CD14-positive monocyte (primary cell): ENCODE measurements at regions not wholly inside any gene's neighbourhood (a gene's known extent, or its start where the extent isn't known, plus 50 kb on each side); places are given as distances from the start of the nearest gene placed in this dataset.

Experiments used
- DNase-seq, 3 donors: peaks; one replicate each; pipeline ENCODE4 v3.0.0-alpha.2; 2011 to 2022
- H2AFZ ChIP-seq: 2 replicates; pipeline ENCODE4 v1.6.0; 2012; ENCODE audit warnings: mild to moderate bottlenecking, low read depth, low read length, inconsistent platforms; ENCODE audit not compliant: insufficient read depth, poor library complexity, severe bottlenecking
- H3K27ac ChIP-seq, 2 donors: 1 replicate in 1 of 2; 2 replicates in 1 of 2; pipeline ENCODE4 v1.5.1; 2012 to 2013; ENCODE audit warnings: low read length in 2 of 2, control low read depth in 1 of 2, inconsistent platforms in 1 of 2, low read depth in 1 of 2, mild to moderate bottlenecking in 1 of 2
- H3K27me3 ChIP-seq, 2 donors: one replicate each; pipeline versions ENCODE4 v1.6.0 to v1.6.1; 2011 to 2013; ENCODE audit warnings: low read length in 2 of 2; ENCODE audit not compliant: control insufficient read depth in 2 of 2, insufficient read depth in 2 of 2
- H3K36me3 ChIP-seq, 2 donors: replicated peaks in 1 of 2; 1 replicate in 1 of 2; 2 replicates in 1 of 2; pipeline versions ENCODE4 v1.5.1 to v1.6.1; 2012 to 2013; ENCODE audit warnings: low read length in 2 of 2, control low read depth in 1 of 2, inconsistent platforms in 1 of 2, mild to moderate bottlenecking in 1 of 2; ENCODE audit not compliant: insufficient read depth in 2 of 2, control insufficient read depth in 1 of 2
- H3K4me1 ChIP-seq, 2 donors: 1 replicate in 1 of 2; 2 replicates in 1 of 2; pipeline versions ENCODE4 v1.5.1 to v1.6.1; 2012 to 2013; ENCODE audit warnings: low read length in 2 of 2, control low read depth in 1 of 2, inconsistent platforms in 1 of 2, mild to moderate bottlenecking in 1 of 2, moderate library complexity in 1 of 2; ENCODE audit not compliant: insufficient read depth in 2 of 2, control insufficient read depth in 1 of 2
- H3K4me2 ChIP-seq: replicated peaks from 2 replicates; pipeline ENCODE3; 2012; ENCODE audit warnings: low read length, moderate library complexity, mild to moderate bottlenecking; ENCODE audit not compliant: poor library complexity, severe bottlenecking; ENCODE audit errors: extremely low read depth
- H3K4me3 ChIP-seq, 3 experiments: fragments of 200-600 bp in 1 of 3; sonication (generic) in 1 of 3; replicated peaks in 1 of 3; 1 replicate in 2 of 3; 2 replicates in 1 of 3; pipeline ENCODE4 v1.5.1; 2011 to 2013; ENCODE audit warnings: low read length in 3 of 3, mild to moderate bottlenecking in 3 of 3, control low read depth in 2 of 3, low read depth in 2 of 3, inconsistent platforms in 1 of 3, moderate library complexity in 1 of 3
- H3K79me2 ChIP-seq: 2 replicates; pipeline ENCODE4 v1.6.0; 2012; ENCODE audit warnings: mild to moderate bottlenecking, control low read depth, inconsistent platforms, low read length, moderate library complexity; ENCODE audit not compliant: insufficient read depth
- H3K9ac ChIP-seq: 2 replicates; pipeline ENCODE4 v1.6.0; 2017; ENCODE audit warnings: low read length, mild to moderate bottlenecking; ENCODE audit not compliant: insufficient read depth, poor library complexity, severe bottlenecking
- H3K9me3 ChIP-seq, 2 donors: replicated peaks in 1 of 2; 1 replicate in 1 of 2; 2 replicates in 1 of 2; pipeline versions ENCODE4 v1.5.1 to v1.6.1; 2012 to 2013; ENCODE audit warnings: low read length in 2 of 2, control low read depth in 1 of 2; ENCODE audit not compliant: control insufficient read depth in 1 of 2, insufficient read depth in 1 of 2
- H4K20me1 ChIP-seq: 2 replicates; pipeline ENCODE4 v1.6.0; 2012; ENCODE audit warnings: mild to moderate bottlenecking, low read length, control low read depth, moderate library complexity; ENCODE audit not compliant: insufficient read depth
- H3K27ac Mint-ChIP-seq, 7 donors: one replicate each; pipeline ENCODE4 v1.8.0; 2020; ENCODE audit warnings: mild to moderate bottlenecking in 7 of 7, mixed read lengths in 7 of 7, moderate library complexity in 6 of 7, inconsistent platforms in 2 of 7
- H3K27me3 Mint-ChIP-seq, 3 donors: one replicate each; pipeline ENCODE4 v1.8.0; 2021 to 2022; ENCODE audit warnings: low read depth in 3 of 3, mild to moderate bottlenecking in 3 of 3, mixed read lengths in 3 of 3, moderate library complexity in 3 of 3, inconsistent platforms in 1 of 3
- H3K36me3 Mint-ChIP-seq, 2 donors: one replicate each; pipeline ENCODE4 v1.8.0; 2020; ENCODE audit warnings: mixed read lengths in 2 of 2, inconsistent platforms in 1 of 2, mild to moderate bottlenecking in 1 of 2
- H3K4me1 Mint-ChIP-seq: one replicate; pipeline ENCODE4 v1.8.0; 2020; ENCODE audit warnings: mild to moderate bottlenecking, mixed read lengths
- H3K4me3 Mint-ChIP-seq, 2 donors: one replicate each; pipeline ENCODE4 v1.8.0; 2020; ENCODE audit warnings: mild to moderate bottlenecking in 2 of 2, mixed read lengths in 2 of 2, moderate library complexity in 1 of 2
- H3K9me3 Mint-ChIP-seq, 7 donors: one replicate each; pipeline ENCODE4 v1.8.0; 2020 to 2022; ENCODE audit warnings: mixed read lengths in 7 of 7, mild to moderate bottlenecking in 6 of 7, moderate library complexity in 6 of 7, inconsistent platforms in 2 of 7
- WGBS: methylation state at CpG from one replicate; pipeline ENCODE4 v1.1.5; 2013; ENCODE audit warnings: missing lambda C conversion rate; ENCODE audit not compliant: insufficient coverage; 5-methylcytosine and 5-hydroxymethylcytosine counted together
- intact Hi-C, 2 donors: fragments of 100-400 bp; cut with micrococcal nuclease; formaldehyde crosslinking; loops; one replicate each; pipeline versions ENCODE4 v1.15.0 to v1.15.1; 2023
- TF ChIP-seq, protein P1 (sequence below): fragments of 200-600 bp; IDR thresholded peaks from one replicate; pipeline ENCODE4 v1.8.0; 2022; ENCODE audit warnings: antibody characterized with exemption, mild to moderate bottlenecking

DNA sequence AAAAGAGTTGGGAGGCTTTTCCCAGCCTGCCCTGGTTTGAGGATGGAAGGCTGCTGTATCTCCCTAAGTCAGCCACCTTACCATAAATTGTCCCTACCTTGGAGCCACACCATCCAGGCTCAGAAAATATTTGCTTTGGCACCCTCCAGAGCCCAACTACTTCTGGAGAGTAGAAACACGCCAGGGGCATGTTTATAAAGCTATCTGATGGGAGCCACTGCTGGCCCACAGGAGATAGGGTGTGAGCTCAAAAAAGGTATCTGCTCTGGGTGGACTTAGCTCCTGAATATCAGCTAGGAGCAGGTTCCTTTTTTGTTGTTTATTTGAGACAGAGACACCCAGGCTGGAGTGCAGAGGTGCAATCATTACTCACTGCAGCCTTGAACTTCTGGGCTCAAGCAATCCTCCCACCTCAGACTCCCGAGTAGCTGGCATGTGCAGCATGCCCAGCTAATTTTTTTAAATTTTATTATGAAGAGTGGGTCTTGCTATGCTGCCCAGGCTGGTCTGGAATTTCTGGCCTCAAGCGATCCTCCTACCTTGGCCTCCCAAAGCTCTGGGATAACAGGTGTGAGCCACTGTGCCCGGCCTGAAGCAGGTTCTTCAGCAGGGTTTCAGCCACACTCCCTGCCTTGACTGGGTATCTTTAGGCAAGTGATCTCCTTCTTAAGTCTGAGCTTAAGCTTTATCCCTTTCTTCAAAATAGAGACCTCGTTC lies 147.1 kb downstream of the SALL1 start:
- WGBS = 92% methylated on average over 4 of the region's 5 CpGs

DNA sequence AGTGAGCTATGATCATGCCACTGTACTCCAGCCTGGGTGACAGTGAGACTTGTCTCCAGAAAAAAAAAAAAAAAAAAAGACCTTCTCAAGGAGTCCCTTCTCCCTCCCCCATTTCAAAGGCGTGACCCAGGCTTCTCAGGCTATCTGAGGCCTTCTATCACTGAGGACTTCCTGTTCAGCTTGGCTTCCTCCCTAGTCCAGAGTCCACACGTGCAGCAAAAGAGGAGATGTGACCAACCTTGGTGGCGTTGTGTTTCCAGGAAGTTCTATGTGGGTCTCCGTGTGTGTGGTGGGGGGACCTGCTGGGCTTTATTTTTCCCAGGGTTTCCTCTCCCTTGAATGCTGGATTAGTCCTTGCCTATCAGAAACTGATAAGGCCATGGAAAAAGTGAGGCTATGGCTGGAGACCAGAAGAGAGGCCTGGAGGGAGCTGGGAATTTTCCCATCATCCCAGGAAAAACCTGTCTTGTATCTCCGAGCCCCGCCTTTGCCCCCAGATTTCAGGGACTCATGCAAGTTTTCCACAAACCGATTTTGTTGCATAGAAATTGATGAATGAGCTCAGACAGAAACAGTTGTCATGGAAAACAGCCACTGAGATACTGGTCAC lies 148.1 kb downstream of the SALL1 start:
- H2AFZ ChIP-seq = no peak overlapping the region
- WGBS = 59% methylated on average over 6 of the region's 7 CpGs

More for the DNA sequence above, 147.1 kb downstream of the SALL1 start:
- peaks cover 0 to 6% (median 4%) of the 10 kb centered on the region in 7 donors for H3K9me3 Mint-ChIP-seq
- no peaks in the 10 kb centered on the region for H4K20me1 ChIP-seq
- peaks cover 0 to 5% (median 5%) of the 10 kb centered on the region in 3 donors for H3K27me3 Mint-ChIP-seq
- H3K36me3 ChIP-seq = no peaks in the 10 kb centered on the region
- H3K4me1 ChIP-seq = no peaks in the 10 kb centered on the region
- no peaks in the 10 kb centered on the region for H3K4me1 Mint-ChIP-seq
- H3K27me3 ChIP-seq = no peaks in the 10 kb centered on the region
- no peaks in the 10 kb centered on the region for H3K36me3 Mint-ChIP-seq
- TF ChIP-seq, protein P1, sequence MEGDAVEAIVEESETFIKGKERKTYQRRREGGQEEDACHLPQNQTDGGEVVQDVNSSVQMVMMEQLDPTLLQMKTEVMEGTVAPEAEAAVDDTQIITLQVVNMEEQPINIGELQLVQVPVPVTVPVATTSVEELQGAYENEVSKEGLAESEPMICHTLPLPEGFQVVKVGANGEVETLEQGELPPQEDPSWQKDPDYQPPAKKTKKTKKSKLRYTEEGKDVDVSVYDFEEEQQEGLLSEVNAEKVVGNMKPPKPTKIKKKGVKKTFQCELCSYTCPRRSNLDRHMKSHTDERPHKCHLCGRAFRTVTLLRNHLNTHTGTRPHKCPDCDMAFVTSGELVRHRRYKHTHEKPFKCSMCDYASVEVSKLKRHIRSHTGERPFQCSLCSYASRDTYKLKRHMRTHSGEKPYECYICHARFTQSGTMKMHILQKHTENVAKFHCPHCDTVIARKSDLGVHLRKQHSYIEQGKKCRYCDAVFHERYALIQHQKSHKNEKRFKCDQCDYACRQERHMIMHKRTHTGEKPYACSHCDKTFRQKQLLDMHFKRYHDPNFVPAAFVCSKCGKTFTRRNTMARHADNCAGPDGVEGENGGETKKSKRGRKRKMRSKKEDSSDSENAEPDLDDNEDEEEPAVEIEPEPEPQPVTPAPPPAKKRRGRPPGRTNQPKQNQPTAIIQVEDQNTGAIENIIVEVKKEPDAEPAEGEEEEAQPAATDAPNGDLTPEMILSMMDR = no peak
- DNase-seq = no peak
- no peak overlapping the region for H3K4me3 Mint-ChIP-seq
- no peak overlapping the region for H2AFZ ChIP-seq
- H3K27ac ChIP-seq = no peak overlapping the region
- H3K9ac ChIP-seq = no peak overlapping the region
- H3K9me3 ChIP-seq = no peaks in the 10 kb centered on the region
- no peak overlapping the region for H3K4me3 ChIP-seq
- intact Hi-C loops = no loop called here
- H3K27ac Mint-ChIP-seq = no peak overlapping the region
- no peaks in the 10 kb centered on the region for H3K79me2 ChIP-seq
- no peak overlapping the region for H3K4me2 ChIP-seq

More for the DNA sequence above, 148.1 kb downstream of the SALL1 start:
- Histone ChIP-seq H3K4me2 (no peak overlapping the region), H3K27ac (no peak overlapping the region), H3K4me1 (no peaks in the 10 kb centered on the region), H3K79me2 (no peaks in the 10 kb centered on the region), H3K9ac (no peak overlapping the region), H3K27me3 (no peaks in the 10 kb centered on the region), H3K9me3 (no peaks in the 10 kb centered on the region), H4K20me1 (no peaks in the 10 kb centered on the region), H3K4me3 (no peak overlapping the region), H3K36me3 (no peaks in the 10 kb centered on the region)
- H3K27me3 Mint-ChIP-seq = peaks cover 0 to 5% (median 4%) of the 10 kb centered on the region in 3 donors
- no peak for DNase-seq
- H3K27ac Mint-ChIP-seq = no peak overlapping the region
- intact Hi-C loops = no loop called here
- H3K36me3 Mint-ChIP-seq = no peaks in the 10 kb centered on the region
- no peaks in the 10 kb centered on the region for H3K4me1 Mint-ChIP-seq
- TF ChIP-seq, protein P1 = no peak
- H3K4me3 Mint-ChIP-seq = no peak overlapping the region
- H3K9me3 Mint-ChIP-seq = peaks cover 0 to 5% (median 4%) of the 10 kb centered on the region in 7 donors
